Vagina (tissue), 2 donors: ENCODE measurements at regions not wholly inside any gene's neighbourhood (a gene's known extent, or its start where the extent isn't known, plus 50 kb on each side); places are given as distances from the start of the nearest gene placed in this dataset.

Experiments used
- DNase-seq, 2 donors: peaks; one replicate each; pipeline ENCODE4 v3.0.0-alpha.2; 2017; ENCODE audit errors: extremely low spot score in 2 of 2
- H3K27ac ChIP-seq: fragments of 200-600 bp; sonication (generic); one replicate; pipeline ENCODE4 v1.5.1; 2019
- H3K27me3 ChIP-seq: fragments of 200-600 bp; sonication (generic); one replicate; pipeline ENCODE4 v1.5.1; 2019
- H3K36me3 ChIP-seq, 2 donors: fragments of 200-600 bp; sonication (generic); one replicate each; pipeline ENCODE4 v1.5.1; 2017 to 2019
- H3K4me1 ChIP-seq: fragments of 200-600 bp; sonication (generic); one replicate; pipeline ENCODE4 v1.5.1; 2019
- H3K4me3 ChIP-seq, 2 donors: fragments of 200-600 bp; sonication (generic); 1 replicate in 1 of 2; 2 replicates in 1 of 2; pipeline ENCODE4 v1.5.1; 2016 to 2019
- H3K9me3 ChIP-seq: fragments of 200-600 bp; sonication (generic); one replicate; pipeline ENCODE4 v1.5.1; 2019
- CTCF ChIP-seq, 3 experiments: fragments of 450-650 bp in 2 of 3; fragments of 200-600 bp in 1 of 3; sonication (generic) in 1 of 3; IDR thresholded peaks; one replicate each; pipeline ENCODE4 v1.5.1; 2017 to 2019; ENCODE audit warnings: antibody characterized with exemption in 3 of 3, mild to moderate bottlenecking in 2 of 3, moderate library complexity in 2 of 3
- POLR2A ChIP-seq, 2 donors: fragments of 450-650 bp; IDR thresholded peaks; one replicate each; pipeline ENCODE4 v1.6.1; 2017; ENCODE audit warnings: antibody characterized with exemption in 2 of 2, mild to moderate bottlenecking in 2 of 2, moderate library complexity in 2 of 2
- POLR2AphosphoS5 ChIP-seq, 2 donors: sonication (generic); formaldehyde crosslinking; IDR thresholded peaks; one replicate each; pipeline ENCODE4 v1.9.0; 2017; ENCODE audit warnings: antibody characterized with exemption in 2 of 2, mild to moderate bottlenecking in 2 of 2, low read depth in 1 of 2; ENCODE audit not compliant: insufficient read depth in 1 of 2
- intact Hi-C: fragments of 100-400 bp; cut with DNase I; formaldehyde crosslinking; loops from one replicate; pipeline ENCODE4 v1.15.1; 2023

DNA sequence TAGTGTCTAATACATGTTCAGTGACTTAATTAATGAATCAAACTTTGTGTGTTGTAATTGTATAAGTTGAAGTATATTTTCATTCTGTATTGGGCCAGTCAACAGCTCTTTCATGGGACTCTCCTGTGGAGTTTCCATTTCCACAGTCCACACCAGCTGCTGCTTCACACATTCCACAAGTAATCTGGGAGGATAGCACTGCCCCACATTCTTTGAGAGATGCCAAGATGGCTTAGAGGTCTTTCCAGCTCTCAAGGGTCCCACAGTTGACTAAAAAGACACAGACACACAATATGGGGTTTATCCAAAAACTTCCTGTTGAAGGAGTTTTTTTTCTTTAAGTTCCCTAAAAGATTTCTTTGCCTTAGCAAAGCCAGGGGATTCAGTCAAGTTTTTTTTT lies 408.3 kb downstream of the AACS start:
- TF ChIP-seq POLR2AphosphoS5 (IDR thresholded peaks at IDR 0.05; ENCODE audit: insufficient read depth in 1 of 2, low read depth in 1 of 2) (no peak), POLR2A (IDR thresholded peaks at IDR 0.05) (no peak), CTCF (IDR thresholded peaks at IDR 0.05) (no peak)
- Histone ChIP-seq H3K4me3 (no peak overlapping the region), H3K4me1 (no peaks in the 10 kb centered on the region), H3K9me3 (no peaks in the 10 kb centered on the region), H3K36me3 (no peaks in the 10 kb centered on the region), H3K27me3 (no peaks in the 10 kb centered on the region), H3K27ac (no peak overlapping the region)
- intact Hi-C loops, result no loop called here
- DNase-seq, result no peak

DNA sequence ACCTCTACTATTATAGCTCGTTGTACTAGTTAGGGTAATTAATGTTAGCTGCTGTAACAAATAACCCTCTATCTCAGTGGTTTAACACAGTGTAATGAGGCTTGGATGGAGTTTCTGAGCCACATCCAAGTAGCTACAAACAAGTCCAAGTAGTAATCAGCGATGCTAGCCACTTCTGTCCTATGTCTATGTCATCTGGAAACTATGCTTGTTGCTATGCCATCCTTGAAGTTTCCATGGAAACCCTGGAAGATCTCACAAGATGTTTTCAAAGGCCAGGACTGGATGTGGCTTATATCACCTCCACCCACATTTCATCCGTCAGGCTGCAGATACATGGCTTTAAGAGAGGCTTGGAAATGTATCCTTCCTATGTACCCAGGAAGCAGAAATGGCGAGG lies 422.1 kb downstream of the AACS start:
- intact Hi-C loops, result no loop called here

GRCh38 chr12:125491553-125491952 lies 426.3 kb downstream of the AACS start:
- H3K27ac ChIP-seq, result no peak overlapping the region
- no peak overlapping the region for H3K4me3 ChIP-seq
- H3K36me3 ChIP-seq, result no peaks in the 10 kb centered on the region
- no peak for TF ChIP-seq POLR2A (IDR thresholded peaks at IDR 0.05)
- TF ChIP-seq POLR2AphosphoS5 (IDR thresholded peaks at IDR 0.05; ENCODE audit: insufficient read depth in 1 of 2, low read depth in 1 of 2), result no peak
- no peak for TF ChIP-seq CTCF (IDR thresholded peaks at IDR 0.05)
- no peak for DNase-seq
- no peaks in the 10 kb centered on the region for H3K27me3 ChIP-seq
- H3K4me1 ChIP-seq, result no peaks in the 10 kb centered on the region
- no peaks in the 10 kb centered on the region for H3K9me3 ChIP-seq
- intact Hi-C loops, result no loop called here

More for the DNA sequence above, 422.1 kb downstream of the AACS start:
- Histone ChIP-seq H3K36me3 (no peaks in the 10 kb centered on the region), H3K27ac (no peak overlapping the region), H3K27me3 (no peaks in the 10 kb centered on the region), H3K4me3 (no peak overlapping the region), H3K4me1 (no peaks in the 10 kb centered on the region), H3K9me3 (no peaks in the 10 kb centered on the region)
- TF ChIP-seq POLR2A (IDR thresholded peaks at IDR 0.05) (no peak), CTCF (IDR thresholded peaks at IDR 0.05) (no peak), POLR2AphosphoS5 (IDR thresholded peaks at IDR 0.05; ENCODE audit: insufficient read depth in 1 of 2, low read depth in 1 of 2) (no peak)
- no peak for DNase-seq

DNA sequence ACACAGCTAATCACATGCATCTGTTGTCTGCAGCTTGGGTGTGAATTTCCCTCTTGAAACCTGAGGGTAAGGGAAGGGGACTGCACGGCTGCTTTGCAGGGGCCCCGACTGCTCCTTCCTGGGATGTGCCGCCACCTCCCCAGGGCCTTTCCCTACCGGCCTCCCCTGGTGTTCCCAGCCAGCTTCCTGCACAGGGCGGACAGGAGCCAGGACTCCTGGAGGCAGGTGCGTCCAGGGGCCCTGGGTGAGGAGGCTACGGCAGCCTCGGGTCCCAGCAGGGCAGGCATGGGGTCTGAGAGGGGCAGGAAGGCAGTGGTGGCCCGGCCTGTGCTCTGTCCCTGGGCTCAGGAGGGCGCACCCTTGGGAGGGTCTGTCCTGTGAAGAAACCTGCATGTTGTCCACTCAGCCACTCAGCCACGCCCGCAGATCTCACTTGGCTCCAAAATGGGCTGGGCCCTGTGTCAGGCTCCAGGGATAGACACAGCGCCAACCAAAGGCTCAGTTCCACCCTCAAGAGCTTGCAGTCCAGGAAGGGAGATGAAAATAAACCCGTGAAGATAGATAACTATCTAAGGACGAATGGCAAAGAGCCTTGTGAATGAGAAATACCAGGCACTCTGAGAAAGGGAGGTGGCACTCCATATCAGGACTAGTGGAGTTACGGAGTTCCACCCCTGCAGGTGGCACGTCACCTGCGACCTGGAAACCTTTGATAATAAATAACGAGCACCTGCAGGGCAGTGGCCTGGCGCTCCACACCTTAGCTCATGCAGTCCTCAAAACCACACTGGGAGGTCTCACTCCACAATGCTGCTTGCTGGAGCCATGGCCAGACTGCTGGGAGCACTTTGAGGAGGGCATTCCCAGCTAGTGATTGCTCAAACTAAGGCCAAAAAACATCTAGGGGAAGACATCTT lies 427.4 kb downstream of the AACS start:
- DNase-seq, result no peak

More for the DNA sequence above, 427.4 kb downstream of the AACS start:
- no peak overlapping the region for H3K27ac ChIP-seq
- H3K9me3 ChIP-seq, result no peaks in the 10 kb centered on the region
- H3K4me3 ChIP-seq, result no peak overlapping the region
- TF ChIP-seq POLR2A (IDR thresholded peaks at IDR 0.05) (no peak), CTCF (IDR thresholded peaks at IDR 0.05) (no peak), POLR2AphosphoS5 (IDR thresholded peaks at IDR 0.05; ENCODE audit: insufficient read depth in 1 of 2, low read depth in 1 of 2) (no peak)
- no peaks in the 10 kb centered on the region for H3K27me3 ChIP-seq
- H3K4me1 ChIP-seq, result no peaks in the 10 kb centered on the region
- no peaks in the 10 kb centered on the region for H3K36me3 ChIP-seq
- intact Hi-C loops, result no loop called here
